ENCODE measurements at regions not wholly inside any gene's neighbourhood (a gene's known extent, or its start where the extent isn't known, plus 50 kb on each side); places are given as distances from the start of the nearest gene placed in this dataset.
A peak's percentile ranks its signal among the peaks of the same experiment; 100 is the strongest.

- H3K4me3 ChIP-seq = no peak overlapping the region
- H3K4me1 ChIP-seq (ENCODE audit: low read depth) = peaks cover 10% of the 10 kb centered on the region
- TF ChIP-seq CTCF (IDR thresholded peaks at IDR 0.05) = no peak
- no peak for DNase-seq
- no peaks in the 10 kb centered on the region for H3K36me3 ChIP-seq (ENCODE audit: low read depth)
- no peak for ATAC-seq
- H3K9me3 ChIP-seq = no peaks in the 10 kb centered on the region
- intact Hi-C loops (cut with DNase I, micrococcal nuclease) = no loop called here
These were observed 103.3 kb upstream of the FAT1 start for GRCh38 chr4:186826846-186827533.

DNA sequence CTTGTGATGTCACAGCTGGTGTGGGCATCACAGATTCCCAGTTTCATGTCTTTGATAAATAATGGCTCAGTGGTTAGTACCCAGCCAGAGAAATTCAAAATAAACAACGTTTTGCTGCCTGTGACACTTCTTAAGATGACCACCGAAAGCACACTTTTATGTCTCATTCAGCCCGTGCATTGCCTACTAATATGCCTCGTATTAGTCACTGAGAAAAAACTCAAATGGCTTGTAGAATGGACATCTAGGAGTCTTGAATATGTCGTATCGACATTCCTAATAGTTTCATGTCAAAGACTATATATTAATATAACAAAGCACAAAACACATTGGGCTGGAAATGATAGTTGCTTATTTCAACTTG is 103.9 kb upstream of the FAT1 start:
- intact Hi-C loops (cut with DNase I, micrococcal nuclease) = no loop called here
- H3K4me1 ChIP-seq (ENCODE audit: low read depth) = peaks cover 10% of the 10 kb centered on the region
- H3K4me3 ChIP-seq = no peak overlapping the region
- DNase-seq (no peak), ATAC-seq (no peak)
- no peak for TF ChIP-seq CTCF (IDR thresholded peaks at IDR 0.05)
- no peaks in the 10 kb centered on the region for H3K9me3 ChIP-seq
- no peaks in the 10 kb centered on the region for H3K36me3 ChIP-seq (ENCODE audit: low read depth)

- no peak for TF ChIP-seq CTCF (IDR thresholded peaks at IDR 0.05)
- Histone ChIP-seq H3K36me3 (ENCODE audit: low read depth) (no peaks in the 10 kb centered on the region), H3K4me3 (no peak overlapping the region), H3K9me3 (no peaks in the 10 kb centered on the region), H3K4me1 (ENCODE audit: low read depth) (peaks cover 9% of the 10 kb centered on the region)
- ATAC-seq (no peak), DNase-seq (no peak)
- intact Hi-C loops (cut with DNase I, micrococcal nuclease) = no loop called here
These were observed 105.4 kb upstream of the FAT1 start for GRCh38 chr4:186829097-186829496.

GRCh38 chr4:186829740-186830449 is 106.2 kb upstream of the FAT1 start:
- ATAC-seq (peak; percentile 70), DNase-seq (no peak)
- Histone ChIP-seq H3K36me3 (ENCODE audit: low read depth) (no peaks in the 10 kb centered on the region), H3K4me1 (ENCODE audit: low read depth) (peaks cover 4% of the 10 kb centered on the region), H3K9me3 (no peaks in the 10 kb centered on the region), H3K4me3 (no peak overlapping the region)
- TF ChIP-seq CTCF (IDR thresholded peaks at IDR 0.05) = no peak
- intact Hi-C loops (cut with DNase I, micrococcal nuclease) = no loop called here

DNA sequence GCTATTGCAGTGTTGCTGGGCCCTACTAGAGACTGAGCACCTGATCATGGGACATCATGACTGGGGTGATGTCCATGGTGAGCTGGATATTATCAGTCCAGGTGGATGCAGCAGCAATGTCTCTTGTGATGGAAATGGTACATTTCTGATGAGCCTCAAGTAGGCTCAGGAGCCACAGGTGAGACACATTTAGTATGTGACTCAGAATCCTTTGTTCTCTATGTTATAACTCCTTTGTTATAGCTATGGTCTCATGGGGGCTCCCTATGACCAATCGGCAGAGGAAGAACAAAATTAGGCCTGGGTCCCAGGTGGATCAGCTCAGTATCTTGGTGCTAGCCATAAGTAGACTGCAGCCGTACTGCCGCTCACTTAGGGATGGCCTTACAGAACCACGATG is 107.9 kb upstream of the FAT1 start:
- DNase-seq (no peak), ATAC-seq (no peak)
- H3K36me3 ChIP-seq (ENCODE audit: low read depth) = no peaks in the 10 kb centered on the region
- H3K4me3 ChIP-seq = no peak overlapping the region
- no peaks in the 10 kb centered on the region for H3K4me1 ChIP-seq (ENCODE audit: low read depth)
- intact Hi-C loops (cut with DNase I, micrococcal nuclease) = no loop called here
- H3K9me3 ChIP-seq = no peaks in the 10 kb centered on the region
- no peak for TF ChIP-seq CTCF (IDR thresholded peaks at IDR 0.05)
